Esophagus muscularis mucosa (tissue), 4 donors: ENCODE measurements at regions not wholly inside any gene's neighbourhood (a gene's known extent, or its start where the extent isn't known, plus 50 kb on each side); places are given as distances from the start of the nearest gene placed in this dataset.

Experiments
- EP300 ChIP-seq: sonication (generic); formaldehyde crosslinking; IDR thresholded peaks from one replicate; pipeline ENCODE4 v1.6.1; 2017; ENCODE audit warnings: antibody characterized with exemption
- POLR2A ChIP-seq: fragments of 450-650 bp; IDR thresholded peaks from one replicate; pipeline ENCODE4 v1.6.1; 2017; ENCODE audit warnings: antibody characterized with exemption, moderate library complexity, mild to moderate bottlenecking, low read depth
- TF ChIP-seq, protein P1 (sequence below), 3 experiments: fragments of 200-600 bp in 2 of 3; fragments of 450-650 bp in 1 of 3; sonication (generic) in 2 of 3; IDR thresholded peaks; one replicate each; pipeline ENCODE4 v1.5.1; 2017 to 2019; ENCODE audit warnings: antibody characterized with exemption in 3 of 3, mild to moderate bottlenecking in 2 of 3, moderate library complexity in 1 of 3

- TF ChIP-seq, protein P1, sequence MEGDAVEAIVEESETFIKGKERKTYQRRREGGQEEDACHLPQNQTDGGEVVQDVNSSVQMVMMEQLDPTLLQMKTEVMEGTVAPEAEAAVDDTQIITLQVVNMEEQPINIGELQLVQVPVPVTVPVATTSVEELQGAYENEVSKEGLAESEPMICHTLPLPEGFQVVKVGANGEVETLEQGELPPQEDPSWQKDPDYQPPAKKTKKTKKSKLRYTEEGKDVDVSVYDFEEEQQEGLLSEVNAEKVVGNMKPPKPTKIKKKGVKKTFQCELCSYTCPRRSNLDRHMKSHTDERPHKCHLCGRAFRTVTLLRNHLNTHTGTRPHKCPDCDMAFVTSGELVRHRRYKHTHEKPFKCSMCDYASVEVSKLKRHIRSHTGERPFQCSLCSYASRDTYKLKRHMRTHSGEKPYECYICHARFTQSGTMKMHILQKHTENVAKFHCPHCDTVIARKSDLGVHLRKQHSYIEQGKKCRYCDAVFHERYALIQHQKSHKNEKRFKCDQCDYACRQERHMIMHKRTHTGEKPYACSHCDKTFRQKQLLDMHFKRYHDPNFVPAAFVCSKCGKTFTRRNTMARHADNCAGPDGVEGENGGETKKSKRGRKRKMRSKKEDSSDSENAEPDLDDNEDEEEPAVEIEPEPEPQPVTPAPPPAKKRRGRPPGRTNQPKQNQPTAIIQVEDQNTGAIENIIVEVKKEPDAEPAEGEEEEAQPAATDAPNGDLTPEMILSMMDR (IDR thresholded peaks at IDR 0.05) = no peak
- TF ChIP-seq POLR2A (no peak), EP300 (no peak)
Measured at GRCh38 chr3:38996193-38996592, 55.6 kb downstream of the SCN11A start.
